K562 (cell line): ENCODE measurements at regions not wholly inside any gene's neighbourhood (a gene's known extent, or its start where the extent isn't known, plus 50 kb on each side); places are given as distances from the start of the nearest gene placed in this dataset.

ENCODE experiments used
- ATAC-seq: fragments of 200-7000 bp; cut with Tn5 transposase; 3 replicates; pipeline ENCODE4 v1.9.1; 2020; ENCODE audit warnings: moderate library complexity
- BruUV-seq: library from RNA; stranded (reverse); fragments of 400-500 nt; replicated peaks from 2 replicates; lab custom pipeline; 2021; lab: Mats Ljungman, UMichigan
- CTCF ChIA-PET: fragments of 300-600 bp; formaldehyde crosslinking; extraction: SDS; loops from one replicate; lab custom pipeline; 2021; ENCODE audit warnings: low intra/inter-chr PET ratio; lab: Yijun Ruan, JAX
- POLR2A ChIA-PET: fragments of 300-600, 350-650 bp; sonication (Branson Sonifier 250); formaldehyde crosslinking; extraction: SDS; loops from one replicate; lab custom pipeline; 2021; ENCODE audit warnings: antibody characterized with exemption, inconsistent platforms; lab: Yijun Ruan, JAX
- DNase-seq, 4 experiments: peaks; one replicate each; pipeline versions ENCODE4 v3.0.0 to v3.0.0-alpha.2; 2011 to 2018; ENCODE audit warnings: low spot score in 3 of 4, mixed read lengths in 3 of 4; ENCODE audit errors: extremely low read depth in 1 of 4
- FAIRE-seq: peaks from 2 replicates; lab custom pipeline; 2011; peaks lifted over from hg19 to GRCh38; lab: Jason Lieb, UNC
- H2AFZ ChIP-seq: 2 replicates; pipeline ENCODE4 v1.6.0; 2011; ENCODE audit warnings: low read depth, low read length, control low read depth, inconsistent platforms
- H3K27ac ChIP-seq: fragments of 200-600 bp; 3 replicates; pipeline ENCODE4 v1.8.0; 2011; ENCODE audit warnings: low read depth, mild to moderate bottlenecking, control low read depth, inconsistent platforms, low read length, moderate library complexity, mixed read lengths; ENCODE audit errors: extremely low read depth
- H3K27me3 ChIP-seq, 2 experiments: fragments of 300-600 bp in 1 of 2; 2 replicates in 1 of 2; 3 replicates in 1 of 2; pipeline versions ENCODE4 v1.6.0 to v1.8.0; 2011; ENCODE audit warnings: inconsistent platforms in 2 of 2, low read length in 2 of 2, mild to moderate bottlenecking in 1 of 2, mixed read lengths in 1 of 2, moderate library complexity in 1 of 2; ENCODE audit not compliant: control insufficient read depth in 2 of 2, insufficient read depth in 2 of 2
- H3K36me3 ChIP-seq: fragments of 300-600 bp; 3 replicates; pipeline ENCODE4 v1.8.0; 2011; ENCODE audit warnings: mild to moderate bottlenecking, low read length, inconsistent platforms; ENCODE audit not compliant: control insufficient read depth, insufficient read depth
- H3K4me1 ChIP-seq, 2 experiments: fragments of 200-600 bp in 1 of 2; replicated peaks in 1 of 2; 2 replicates in 1 of 2; 3 replicates in 1 of 2; pipeline versions ENCODE4 v1.5.1 to v1.8.0; 2011; ENCODE audit warnings: inconsistent platforms in 2 of 2, low read length in 2 of 2, mild to moderate bottlenecking in 1 of 2, mixed read lengths in 1 of 2, moderate library complexity in 1 of 2; ENCODE audit not compliant: control insufficient read depth in 2 of 2, insufficient read depth in 2 of 2
- H3K4me2 ChIP-seq: 2 replicates; pipeline ENCODE4 v1.6.1; 2011; ENCODE audit warnings: low read length, control low read depth, inconsistent platforms, mixed read lengths; ENCODE audit not compliant: insufficient read depth
- H3K4me3 ChIP-seq: fragments of 200-600 bp; sonication (generic), shearing (Covaris generic); 2 replicates; pipeline ENCODE4 v1.5.1; 2016; ENCODE audit warnings: control low read depth, inconsistent platforms
- H3K79me2 ChIP-seq: fragments of 200-600 bp; 3 replicates; pipeline ENCODE4 v1.8.0; 2011; ENCODE audit warnings: low read length, inconsistent platforms; ENCODE audit not compliant: control insufficient read depth, insufficient read depth
- H3K9ac ChIP-seq, 2 experiments: 2 replicates each; pipeline versions ENCODE4 v1.6.0 to v1.6.1; 2011; ENCODE audit warnings: low read depth in 2 of 2, low read length in 2 of 2, control low read depth in 1 of 2, inconsistent platforms in 1 of 2, mild to moderate bottlenecking in 1 of 2, mixed read lengths in 1 of 2; ENCODE audit not compliant: insufficient read depth in 1 of 2
- H3K9me1 ChIP-seq: one replicate; pipeline ENCODE4 v1.6.0; 2011; ENCODE audit warnings: inconsistent platforms, mild to moderate bottlenecking, low read length, moderate library complexity; ENCODE audit not compliant: control insufficient read depth, insufficient read depth
- H3K9me3 ChIP-seq: replicated peaks from 2 replicates; pipeline ENCODE4 v1.5.1; 2011; ENCODE audit warnings: low read depth, low read length, inconsistent platforms; ENCODE audit not compliant: control insufficient read depth, insufficient read depth
- H4K20me1 ChIP-seq: replicated peaks from 2 replicates; pipeline ENCODE4 v1.6.1; 2011; ENCODE audit warnings: low read length, inconsistent platforms, mixed read lengths; ENCODE audit not compliant: control insufficient read depth, insufficient read depth
- C11orf30 ChIP-seq: fragments of 450-650 bp; IDR thresholded peaks from 2 replicates; pipeline ENCODE4 v1.6.1; 2016; ENCODE audit warnings: low read depth, mild to moderate bottlenecking
- CC2D1A ChIP-seq: fragments of 450-650 bp; IDR thresholded peaks from 2 replicates; pipeline ENCODE4 v1.6.1; 2017; ENCODE audit warnings: mild to moderate bottlenecking
- CHD2 ChIP-seq: IDR thresholded peaks from 2 replicates; pipeline ENCODE4 v1.6.1; 2011; ENCODE audit warnings: low read depth, low read length
- ETV1 ChIP-seq: fragments of 450-650 bp; conservative IDR thresholded peaks from 2 replicates; pipeline ENCODE4 v1.6.1; 2016; ENCODE audit warnings: missing genetic modification characterization, control low read depth, low read depth, missing compliant biosample characterization
- GTF2B ChIP-seq: IDR thresholded peaks from 2 replicates; pipeline ENCODE4 v1.6.1; 2011; ENCODE audit not compliant: insufficient read length; ENCODE audit errors: extremely low read depth
- HIVEP1 ChIP-seq: fragments of 250-450 bp; sonication (Bioruptor Pico); IDR thresholded peaks from 2 replicates; pipeline ENCODE4 v1.4.0; 2020; ENCODE audit warnings: mild to moderate bottlenecking
- IRF9 ChIP-seq: fragments of 450-650 bp; IDR thresholded peaks from 2 replicates; pipeline ENCODE4 v1.6.1; 2016; ENCODE audit warnings: missing biosample characterization, missing genetic modification characterization
- KDM2B ChIP-seq: fragments of 250-450 bp; sonication (Bioruptor Pico); IDR thresholded peaks from 2 replicates; pipeline ENCODE4 v1.8.0; 2021; ENCODE audit warnings: mild to moderate bottlenecking, moderate library complexity
- LARP7 ChIP-seq: fragments of 450-650 bp; IDR thresholded peaks from 2 replicates; pipeline ENCODE4 v1.6.1; 2016
- NUFIP1 ChIP-seq: fragments of 450-650 bp; IDR thresholded peaks from 2 replicates; pipeline ENCODE4 v1.6.1; 2018; ENCODE audit not compliant: partially characterized antibody
- POLR2H ChIP-seq: IDR thresholded peaks from 2 replicates; pipeline ENCODE4 v1.6.1; 2016; ENCODE audit warnings: missing genetic modification characterization, low read depth, mild to moderate bottlenecking, control low read depth, missing compliant biosample characterization, moderate library complexity
- PURB ChIP-seq: sonication (generic); formaldehyde crosslinking; IDR thresholded peaks from 2 replicates; pipeline ENCODE4 v1.9.0; 2021; ENCODE audit warnings: low read depth, mild to moderate bottlenecking, missing genetic modification reagents
- TAF9B ChIP-seq: fragments of 450-650 bp; IDR thresholded peaks from 2 replicates; pipeline ENCODE4 v1.6.1; 2018; ENCODE audit warnings: mild to moderate bottlenecking; ENCODE audit not compliant: partially characterized antibody
- ZBTB8A ChIP-seq: fragments of 450-650 bp; IDR thresholded peaks from 2 replicates; pipeline ENCODE4 v1.6.1; 2018; ENCODE audit warnings: mild to moderate bottlenecking, moderate library complexity; ENCODE audit not compliant: partially characterized antibody
- ZKSCAN1 ChIP-seq: fragments of 150-350 bp; IDR thresholded peaks from 2 replicates; pipeline ENCODE4 v1.6.1; 2016; ENCODE audit warnings: low read depth, low read length
- ZKSCAN8 ChIP-seq: fragments of 200-800 bp; sonication (Bioruptor generic); IDR thresholded peaks from 2 replicates; pipeline ENCODE4 v1.6.1; 2016; ENCODE audit warnings: missing genetic modification characterization, missing compliant biosample characterization
- ZNF57 ChIP-seq: fragments of 450-650 bp; formaldehyde crosslinking; IDR thresholded peaks from 2 replicates; pipeline ENCODE4 v1.4.0; 2020; ENCODE audit warnings: mild to moderate bottlenecking, moderate library complexity
- ZNF592 ChIP-seq: fragments of 450-650 bp; IDR thresholded peaks from 2 replicates; pipeline ENCODE4 v1.6.1; 2017; ENCODE audit warnings: antibody characterized with exemption, mild to moderate bottlenecking
- ZNF75A ChIP-seq: fragments of 450-650 bp; formaldehyde crosslinking; IDR thresholded peaks from 2 replicates; pipeline ENCODE4 v1.4.0; 2020; ENCODE audit warnings: mild to moderate bottlenecking
- WGBS: fragments of 100-300 bp; shearing (Covaris generic); methylation state at CpG from one replicate; pipeline ENCODE4 v1.1.6; 2016; ENCODE audit warnings: low coverage, mixed read lengths; ENCODE audit not compliant: insufficient coverage; ENCODE audit errors: missing lambda C conversion rate; 5-methylcytosine and 5-hydroxymethylcytosine counted together
- in situ Hi-C: fragments of 300-500 bp; cut with MboI; formaldehyde crosslinking; loops from 4 replicates; pipeline ENCODE4 v1.15.0; 2018; ENCODE audit warnings: inconsistent platforms, mixed read lengths
- intact Hi-C: fragments of 100-400 bp; cut with micrococcal nuclease; formaldehyde crosslinking; loops from 2 replicates; pipeline ENCODE4 v1.14.2; 2022

- in situ Hi-C loops = no loop called here
- Histone ChIP-seq H3K4me1 (no peaks in the 10 kb centered on the region), H3K36me3 (no peaks in the 10 kb centered on the region), H4K20me1 (no peaks in the 10 kb centered on the region), H3K27me3 (no peaks in the 10 kb centered on the region), H3K9ac (no peak overlapping the region), H3K4me3 (no peak overlapping the region), H3K4me2 (no peak overlapping the region), H3K79me2 (no peaks in the 10 kb centered on the region), H3K9me3 (no peaks in the 10 kb centered on the region), H2AFZ (no peak overlapping the region), H3K27ac (no peak overlapping the region), H3K9me1 (no peaks in the 10 kb centered on the region)
- intact Hi-C loops = no loop called here
- ChIA-PET CTCF (no interaction called here), POLR2A (no interaction called here)
- no peak for DNase-seq
- no peak for TF ChIP-seq ZKSCAN8 (CRISPR knock-in tag)
- TF ChIP-seq ZNF75A = no peak
- no peak for TF ChIP-seq TAF9B
- no peak for TF ChIP-seq HIVEP1
- no peak for TF ChIP-seq NUFIP1
- no peak for TF ChIP-seq KDM2B (CRISPR knock-in tag)
- no peak for TF ChIP-seq PURB (CRISPR knock-in tag)
- TF ChIP-seq CC2D1A = no peak
- no peak for TF ChIP-seq LARP7
- TF ChIP-seq C11orf30 = no peak
- no peak for TF ChIP-seq ZKSCAN1
- no peak for TF ChIP-seq IRF9
- TF ChIP-seq ZNF592 = no peak
- TF ChIP-seq CHD2 = no peak
- no peak for TF ChIP-seq ETV1 (tag)
- TF ChIP-seq POLR2H (tag) = no peak
- TF ChIP-seq GTF2B = no peak
- no peak for TF ChIP-seq ZNF57 (CRISPR knock-in tag)
- no peak for TF ChIP-seq ZBTB8A
- no peak for FAIRE-seq
- no TSS peak for BruUV-seq
- 0% methylated on average over 3 of the region's 3 CpGs for WGBS
- ATAC-seq = no peak
Measured at GRCh38 chr10:2300231-2300630, 562.9 kb upstream of the ADARB2 start.
